Astrocyte (in vitro differentiated cells and primary cell): ENCODE measurements at regions not wholly inside any gene's neighbourhood (a gene's known extent, or its start where the extent isn't known, plus 50 kb on each side); places are given as distances from the start of the nearest gene placed in this dataset.

Source experiments
- EZH2 ChIP-seq: IDR thresholded peaks from 2 replicates; pipeline ENCODE4 v1.6.1; 2012; ENCODE audit warnings: mild to moderate bottlenecking, low read length, inconsistent platforms; ENCODE audit not compliant: insufficient read depth
- TF ChIP-seq, protein P1 (sequence below): IDR thresholded peaks from 2 replicates; pipeline ENCODE4 v1.5.1; 2011; ENCODE audit warnings: low read depth, mild to moderate bottlenecking, inconsistent platforms, low read length, moderate library complexity; ENCODE audit not compliant: insufficient read depth

DNA sequence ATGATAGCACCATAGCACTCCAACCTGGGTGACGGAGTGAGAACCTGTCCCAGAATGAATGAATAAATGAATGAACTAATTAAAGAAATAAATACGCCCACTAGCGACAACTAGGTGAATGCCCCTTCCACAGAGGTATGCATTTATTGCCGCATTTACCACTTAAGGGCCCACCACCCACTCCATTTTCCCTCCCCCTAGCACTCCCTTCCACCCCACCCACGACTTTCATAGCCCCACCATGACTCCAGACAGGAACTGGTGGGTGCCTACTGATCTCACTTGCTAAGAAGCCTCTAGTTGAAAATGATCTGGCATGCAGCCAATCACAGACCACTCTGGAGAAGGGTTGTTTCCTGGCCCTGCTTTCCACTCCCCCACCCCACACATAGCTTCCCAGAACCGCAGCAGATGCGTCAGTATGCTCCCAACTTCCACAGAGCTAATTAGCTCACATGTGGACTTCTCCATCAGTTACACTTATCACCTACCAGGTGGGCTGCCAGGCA, 167.6 kb downstream of the WT1 start:
- TF ChIP-seq EZH2, result no peak
- TF ChIP-seq, protein P1, sequence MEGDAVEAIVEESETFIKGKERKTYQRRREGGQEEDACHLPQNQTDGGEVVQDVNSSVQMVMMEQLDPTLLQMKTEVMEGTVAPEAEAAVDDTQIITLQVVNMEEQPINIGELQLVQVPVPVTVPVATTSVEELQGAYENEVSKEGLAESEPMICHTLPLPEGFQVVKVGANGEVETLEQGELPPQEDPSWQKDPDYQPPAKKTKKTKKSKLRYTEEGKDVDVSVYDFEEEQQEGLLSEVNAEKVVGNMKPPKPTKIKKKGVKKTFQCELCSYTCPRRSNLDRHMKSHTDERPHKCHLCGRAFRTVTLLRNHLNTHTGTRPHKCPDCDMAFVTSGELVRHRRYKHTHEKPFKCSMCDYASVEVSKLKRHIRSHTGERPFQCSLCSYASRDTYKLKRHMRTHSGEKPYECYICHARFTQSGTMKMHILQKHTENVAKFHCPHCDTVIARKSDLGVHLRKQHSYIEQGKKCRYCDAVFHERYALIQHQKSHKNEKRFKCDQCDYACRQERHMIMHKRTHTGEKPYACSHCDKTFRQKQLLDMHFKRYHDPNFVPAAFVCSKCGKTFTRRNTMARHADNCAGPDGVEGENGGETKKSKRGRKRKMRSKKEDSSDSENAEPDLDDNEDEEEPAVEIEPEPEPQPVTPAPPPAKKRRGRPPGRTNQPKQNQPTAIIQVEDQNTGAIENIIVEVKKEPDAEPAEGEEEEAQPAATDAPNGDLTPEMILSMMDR, result no peak
